ENCODE measurements at regions not wholly inside any gene's neighbourhood (a gene's known extent, or its start where the extent isn't known, plus 50 kb on each side); places are given as distances from the start of the nearest gene placed in this dataset.

GRCh38 chr1:191546803-191547202, 611.5 kb upstream of the RGS18 start:
- TF ChIP-seq POLR2AphosphoS5 (IDR thresholded peaks at IDR 0.05), result no peak
- TF ChIP-seq, protein P1, sequence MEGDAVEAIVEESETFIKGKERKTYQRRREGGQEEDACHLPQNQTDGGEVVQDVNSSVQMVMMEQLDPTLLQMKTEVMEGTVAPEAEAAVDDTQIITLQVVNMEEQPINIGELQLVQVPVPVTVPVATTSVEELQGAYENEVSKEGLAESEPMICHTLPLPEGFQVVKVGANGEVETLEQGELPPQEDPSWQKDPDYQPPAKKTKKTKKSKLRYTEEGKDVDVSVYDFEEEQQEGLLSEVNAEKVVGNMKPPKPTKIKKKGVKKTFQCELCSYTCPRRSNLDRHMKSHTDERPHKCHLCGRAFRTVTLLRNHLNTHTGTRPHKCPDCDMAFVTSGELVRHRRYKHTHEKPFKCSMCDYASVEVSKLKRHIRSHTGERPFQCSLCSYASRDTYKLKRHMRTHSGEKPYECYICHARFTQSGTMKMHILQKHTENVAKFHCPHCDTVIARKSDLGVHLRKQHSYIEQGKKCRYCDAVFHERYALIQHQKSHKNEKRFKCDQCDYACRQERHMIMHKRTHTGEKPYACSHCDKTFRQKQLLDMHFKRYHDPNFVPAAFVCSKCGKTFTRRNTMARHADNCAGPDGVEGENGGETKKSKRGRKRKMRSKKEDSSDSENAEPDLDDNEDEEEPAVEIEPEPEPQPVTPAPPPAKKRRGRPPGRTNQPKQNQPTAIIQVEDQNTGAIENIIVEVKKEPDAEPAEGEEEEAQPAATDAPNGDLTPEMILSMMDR (IDR thresholded peaks at IDR 0.05 in 8 of 11, conservative IDR thresholded peaks at IDR 0.05 in 3 of 11), result no peak
- TF ChIP-seq POLR2A (IDR thresholded peaks at IDR 0.05), result no peak
- Histone ChIP-seq H3K27me3 (replicated peaks in 1 of 7) (no peaks in the 10 kb centered on the region), H3K9me3 (peaks cover 0 to 4% (median 0%) of the 10 kb centered on the region in 8 donors), H3K27ac (no peak overlapping the region), H3K36me3 (no peaks in the 10 kb centered on the region), H3K4me1 (no peaks in the 10 kb centered on the region), H3K4me3 (no peak overlapping the region)
- intact Hi-C loops (cut with DNase I; ENCODE audit: low total_unique reads), result no loop called here
- WGBS, 5 donors, result 52 to 72% (median 70%) methylated on average over 1 of the region's 1 CpG
- DNase-seq, result no peak

DNA sequence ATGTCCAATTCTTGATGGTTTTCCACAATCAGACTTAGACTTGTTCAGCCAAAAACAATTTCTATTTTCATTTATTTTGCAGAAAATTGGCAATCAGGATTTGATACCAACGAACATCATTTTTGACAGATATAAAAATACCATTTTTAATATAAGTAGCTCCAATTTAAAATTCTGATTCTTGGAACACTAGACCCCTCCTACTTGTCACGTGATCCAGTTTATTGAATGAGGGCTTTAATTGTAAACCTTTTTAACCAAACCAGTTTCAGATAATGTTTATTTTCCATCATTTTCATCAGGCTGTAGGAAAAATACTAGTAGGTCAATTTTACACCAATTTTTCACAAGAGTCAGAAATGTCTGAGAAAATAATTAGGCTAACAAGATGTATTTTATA, 607.2 kb upstream of the RGS18 start:
- Histone ChIP-seq H3K4me3 (no peak overlapping the region), H3K4me1 (no peaks in the 10 kb centered on the region), H3K9me3 (peaks cover 0 to 4% (median 0%) of the 10 kb centered on the region in 8 donors), H3K36me3 (no peaks in the 10 kb centered on the region), H3K27me3 (replicated peaks in 1 of 7) (no peaks in the 10 kb centered on the region), H3K27ac (no peak overlapping the region)
- TF ChIP-seq POLR2AphosphoS5 (IDR thresholded peaks at IDR 0.05), result no peak
- TF ChIP-seq, protein P1 (IDR thresholded peaks at IDR 0.05 in 8 of 11, conservative IDR thresholded peaks at IDR 0.05 in 3 of 11), result no peak
- no peak for TF ChIP-seq POLR2A (IDR thresholded peaks at IDR 0.05)
- WGBS, 5 donors, result 68 to 80% (median 73%) methylated on average over 2 of the region's 2 CpGs
- intact Hi-C loops (cut with DNase I; ENCODE audit: low total_unique reads), result no loop called here
- no peak for DNase-seq

DNA sequence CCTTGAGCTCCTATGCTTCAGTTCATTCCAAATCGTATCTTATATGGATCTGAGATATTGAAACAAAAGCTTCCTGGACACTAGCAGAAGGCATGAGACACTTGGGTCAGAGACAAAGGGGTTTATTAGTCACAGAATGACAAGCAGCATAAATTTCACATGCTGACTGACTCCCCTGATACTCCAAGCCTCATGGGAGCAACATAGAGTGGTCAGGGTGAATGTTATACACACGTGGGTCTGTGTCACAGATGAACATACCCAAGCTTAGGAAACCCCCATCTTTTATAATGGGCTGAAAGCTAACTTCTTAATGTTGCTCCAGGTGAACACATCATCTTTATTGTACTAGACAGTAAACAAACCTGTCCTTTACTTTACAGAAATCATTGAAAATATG, 599.9 kb upstream of the RGS18 start:
- Histone ChIP-seq H3K27ac (no peak overlapping the region), H3K4me1 (no peaks in the 10 kb centered on the region), H3K9me3 (no peaks in the 10 kb centered on the region), H3K4me3 (no peak overlapping the region), H3K27me3 (replicated peaks in 1 of 7) (no peaks in the 10 kb centered on the region), H3K36me3 (no peaks in the 10 kb centered on the region)
- TF ChIP-seq POLR2A (IDR thresholded peaks at IDR 0.05) (no peak), POLR2AphosphoS5 (IDR thresholded peaks at IDR 0.05) (no peak)
- TF ChIP-seq, protein P1 (IDR thresholded peaks at IDR 0.05 in 8 of 11, conservative IDR thresholded peaks at IDR 0.05 in 3 of 11), result no peak
- WGBS, 5 donors, result 57 to 74% (median 71%) methylated on average over 2 of the region's 2 CpGs
- DNase-seq, result no peak
- intact Hi-C loops (cut with DNase I; ENCODE audit: low total_unique reads), result no loop called here

DNA sequence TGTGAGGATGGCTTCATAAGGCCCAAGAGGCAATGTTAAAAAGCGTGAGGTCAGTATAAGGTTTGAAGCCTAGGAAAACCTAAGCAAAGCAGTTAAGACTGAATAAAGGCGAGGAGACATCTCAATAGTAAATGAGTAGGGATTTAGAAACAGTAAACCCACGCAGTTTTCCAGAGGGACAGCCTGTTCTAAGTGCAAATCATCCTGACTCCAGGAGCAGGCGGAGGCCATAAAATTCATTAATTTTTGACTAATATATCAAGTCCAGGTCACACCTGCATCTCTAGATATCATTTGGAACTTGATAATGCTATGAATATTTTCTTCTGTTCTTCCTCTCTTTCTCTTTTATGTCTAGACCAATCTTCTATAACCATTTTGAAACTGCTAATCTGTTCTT, 597.0 kb upstream of the RGS18 start:
- H3K36me3 ChIP-seq, result no peaks in the 10 kb centered on the region
- H3K4me1 ChIP-seq, result no peaks in the 10 kb centered on the region
- TF ChIP-seq, protein P1 (IDR thresholded peaks at IDR 0.05 in 8 of 11, conservative IDR thresholded peaks at IDR 0.05 in 3 of 11), result no peak
- TF ChIP-seq POLR2AphosphoS5 (IDR thresholded peaks at IDR 0.05) (no peak), POLR2A (IDR thresholded peaks at IDR 0.05) (no peak)
- H3K27ac ChIP-seq, result no peak overlapping the region
- WGBS, 5 donors, result 59 to 75% (median 71%) methylated on average over 4 of the region's 4 CpGs
- no peaks in the 10 kb centered on the region for H3K9me3 ChIP-seq
- H3K4me3 ChIP-seq, result no peak overlapping the region
- no peaks in the 10 kb centered on the region for H3K27me3 ChIP-seq (replicated peaks in 1 of 7)
- intact Hi-C loops (cut with DNase I; ENCODE audit: low total_unique reads), result no loop called here
- no peak for DNase-seq
